WTC11 (cell line): ENCODE measurements at regions not wholly inside any gene's neighbourhood (a gene's known extent, or its start where the extent isn't known, plus 50 kb on each side); places are given as distances from the start of the nearest gene placed in this dataset.

ENCODE experiments used
- ATAC-seq: fragments of 200-7000 bp; cut with Tn5 transposase; 2 replicates; pipeline ENCODE4 v1.10.0; 2021; ENCODE audit warnings: mild to moderate bottlenecking, moderate library complexity
- CTCF ChIA-PET: fragments of 300-600 bp; sonication (Branson Sonifier 250); formaldehyde crosslinking; loops from one replicate; lab custom pipeline; 2021; ENCODE audit warnings: antibody characterized with exemption; lab: Charles Lee
- POLR2A ChIA-PET: fragments of 350-600 bp; sonication (Branson Sonifier 250); formaldehyde crosslinking; loops from one replicate; lab custom pipeline; 2021; ENCODE audit warnings: antibody characterized with exemption; lab: Charles Lee
- DNase-seq: peaks from one replicate; pipeline ENCODE4 v3.0.0; 2021; ENCODE audit warnings: low spot score
- H3K27ac Mint-ChIP-seq: 2 replicates; pipeline ENCODE4 v1.8.0; 2021; ENCODE audit warnings: mixed read lengths
- H3K27me3 Mint-ChIP-seq: 2 replicates; pipeline ENCODE4 v1.8.0; 2021; ENCODE audit warnings: low read depth, mild to moderate bottlenecking, moderate library complexity, mixed read lengths
- H3K36me3 Mint-ChIP-seq: 2 replicates; pipeline ENCODE4 v1.8.0; 2021; ENCODE audit warnings: mixed read lengths
- H3K4me1 Mint-ChIP-seq: 2 replicates; pipeline ENCODE4 v1.8.0; 2022; ENCODE audit warnings: mixed read lengths
- H3K4me3 Mint-ChIP-seq: 2 replicates; pipeline ENCODE4 v1.8.0; 2021; ENCODE audit warnings: mild to moderate bottlenecking, moderate library complexity, mixed read lengths
- H3K9me3 Mint-ChIP-seq: 2 replicates; pipeline ENCODE4 v1.8.0; 2021; ENCODE audit warnings: mixed read lengths
- CREB1 ChIP-seq: sonication (generic); formaldehyde crosslinking; IDR thresholded peaks from 2 replicates; pipeline ENCODE4 v1.8.0; 2023; ENCODE audit warnings: mild to moderate bottlenecking, missing genetic modification reagents
- CREM ChIP-seq: sonication (generic); formaldehyde crosslinking; IDR thresholded peaks from 2 replicates; pipeline ENCODE4 v1.8.1; 2022; ENCODE audit warnings: mild to moderate bottlenecking, missing genetic modification reagents, moderate library complexity
- FOXJ3 ChIP-seq: sonication (generic); formaldehyde crosslinking; IDR thresholded peaks from 2 replicates; pipeline ENCODE4 v1.9.0; 2021; ENCODE audit warnings: missing genetic modification reagents, mild to moderate bottlenecking, borderline replicate concordance
- NR2C2 ChIP-seq: sonication (generic); formaldehyde crosslinking; IDR thresholded peaks from 2 replicates; pipeline ENCODE4 v1.8.0; 2022; ENCODE audit warnings: mild to moderate bottlenecking, missing genetic modification reagents
- RORB ChIP-seq: fragments of 250-450 bp; sonication (Bioruptor Pico); IDR thresholded peaks from 2 replicates; pipeline ENCODE4 v1.9.0; 2021; ENCODE audit warnings: mild to moderate bottlenecking
- SMAD4 ChIP-seq: sonication (generic); formaldehyde crosslinking; IDR thresholded peaks from 2 replicates; pipeline ENCODE4 v1.8.0; 2022; ENCODE audit warnings: mild to moderate bottlenecking, missing genetic modification reagents
- SP1 ChIP-seq: sonication (generic); formaldehyde crosslinking; conservative IDR thresholded peaks from 2 replicates; pipeline ENCODE4 v1.8.1; 2022; ENCODE audit warnings: missing genetic modification reagents
- TP53 ChIP-seq: sonication (generic); formaldehyde crosslinking; IDR thresholded peaks from 2 replicates; pipeline ENCODE4 v1.8.1; 2023; ENCODE audit warnings: mild to moderate bottlenecking, missing genetic modification reagents
- ZBTB21 ChIP-seq: sonication (generic); formaldehyde crosslinking; IDR thresholded peaks from 2 replicates; pipeline ENCODE4 v1.8.1; 2023; ENCODE audit warnings: mild to moderate bottlenecking, missing genetic modification reagents, borderline replicate concordance
- ZNF121 ChIP-seq: sonication (generic); formaldehyde crosslinking; IDR thresholded peaks from 2 replicates; pipeline ENCODE4 v1.8.0; 2023; ENCODE audit warnings: missing genetic modification reagents
- ZNF138 ChIP-seq: sonication (generic); formaldehyde crosslinking; conservative IDR thresholded peaks from 2 replicates; pipeline ENCODE4 v1.8.1; 2022; ENCODE audit warnings: mild to moderate bottlenecking, moderate library complexity, missing genetic modification reagents
- ZNF232 ChIP-seq: sonication (generic); formaldehyde crosslinking; IDR thresholded peaks from 2 replicates; pipeline ENCODE4 v1.8.0; 2022; ENCODE audit warnings: mild to moderate bottlenecking, missing genetic modification reagents
- TF ChIP-seq, protein P1 (sequence below): sonication (generic); formaldehyde crosslinking; conservative IDR thresholded peaks from 2 replicates; pipeline ENCODE4 v1.8.1; 2022; ENCODE audit warnings: mild to moderate bottlenecking, missing genetic modification reagents
- TF ChIP-seq, protein P2 (sequence below): fragments of 250-450 bp; sonication (Bioruptor Pico); IDR thresholded peaks from 2 replicates; pipeline ENCODE4 v2.1.2; 2022; ENCODE audit warnings: mild to moderate bottlenecking, moderate library complexity
- TF ChIP-seq, protein P3 (sequence below): sonication (generic); formaldehyde crosslinking; IDR thresholded peaks from 2 replicates; pipeline ENCODE4 v1.8.1; 2022; ENCODE audit warnings: missing genetic modification reagents, borderline replicate concordance
- TF ChIP-seq, protein P4 (sequence below): fragments of 250-450 bp; sonication (Bioruptor Pico); IDR thresholded peaks from 2 replicates; pipeline ENCODE4 v1.9.0; 2021; ENCODE audit warnings: mild to moderate bottlenecking
- TF ChIP-seq, protein P5 (sequence below): sonication (generic); formaldehyde crosslinking; IDR thresholded peaks from 2 replicates; pipeline ENCODE4 v1.8.1; 2022; ENCODE audit warnings: mild to moderate bottlenecking, missing genetic modification reagents, moderate library complexity, borderline replicate concordance
- TF ChIP-seq, protein P6 (sequence below): sonication (generic); formaldehyde crosslinking; IDR thresholded peaks from 2 replicates; pipeline ENCODE4 v1.8.0; 2023; ENCODE audit warnings: missing genetic modification reagents
- TF ChIP-seq, protein P7 (sequence below): fragments of 250-450 bp; sonication (Bioruptor Pico); IDR thresholded peaks from 2 replicates; pipeline ENCODE4 v1.9.0; 2021; ENCODE audit warnings: mild to moderate bottlenecking

DNA sequence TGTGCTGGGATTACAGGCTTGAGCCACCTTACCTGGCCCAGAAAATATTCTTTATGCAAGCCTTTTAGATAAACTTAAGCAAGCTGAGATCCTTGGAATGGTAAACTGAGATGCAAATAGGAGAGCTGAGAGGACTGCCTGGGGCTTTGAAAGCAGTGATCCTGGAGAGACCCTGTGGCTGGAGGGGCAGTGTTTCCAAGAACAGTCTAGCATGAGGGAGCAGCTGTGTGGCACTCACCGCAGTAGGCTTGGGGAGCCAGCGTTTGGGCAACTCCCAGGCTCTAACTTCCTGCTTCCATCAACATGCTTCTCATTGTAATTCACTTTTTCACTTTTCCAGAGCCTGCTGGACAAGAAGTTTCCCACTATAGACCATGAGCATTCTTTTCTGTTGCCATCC lies 144.1 kb upstream of the CELF4 start:
- Mint-ChIP-seq H3K9me3 (no peaks in the 10 kb centered on the region; the same call in 1 of the 2 replicates), H3K27ac (no peak overlapping the region), H3K27me3 (peaks cover 3% of the 10 kb centered on the region; the same call in 1 of the 2 replicates)
- peak; percentile 65; the same call in 1 of the 2 replicates for ATAC-seq
- TF ChIP-seq, protein P1, sequence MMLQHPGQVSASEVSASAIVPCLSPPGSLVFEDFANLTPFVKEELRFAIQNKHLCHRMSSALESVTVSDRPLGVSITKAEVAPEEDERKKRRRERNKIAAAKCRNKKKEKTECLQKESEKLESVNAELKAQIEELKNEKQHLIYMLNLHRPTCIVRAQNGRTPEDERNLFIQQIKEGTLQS = no peak
- TF ChIP-seq ZNF232 (CRISPR knock-in tag) (no peak), SP1 (CRISPR knock-in tag) (no peak), CREM (CRISPR knock-in tag) (no peak), RORB (CRISPR knock-in tag) (no peak), SMAD4 (CRISPR knock-in tag) (no peak), TP53 (no peak), ZBTB21 (CRISPR knock-in tag) (no peak), ZNF121 (CRISPR knock-in tag) (no peak), NR2C2 (CRISPR knock-in tag) (no peak), FOXJ3 (CRISPR knock-in tag) (no peak), CREB1 (no peak), ZNF138 (CRISPR knock-in tag) (no peak)
- TF ChIP-seq, protein P2, sequence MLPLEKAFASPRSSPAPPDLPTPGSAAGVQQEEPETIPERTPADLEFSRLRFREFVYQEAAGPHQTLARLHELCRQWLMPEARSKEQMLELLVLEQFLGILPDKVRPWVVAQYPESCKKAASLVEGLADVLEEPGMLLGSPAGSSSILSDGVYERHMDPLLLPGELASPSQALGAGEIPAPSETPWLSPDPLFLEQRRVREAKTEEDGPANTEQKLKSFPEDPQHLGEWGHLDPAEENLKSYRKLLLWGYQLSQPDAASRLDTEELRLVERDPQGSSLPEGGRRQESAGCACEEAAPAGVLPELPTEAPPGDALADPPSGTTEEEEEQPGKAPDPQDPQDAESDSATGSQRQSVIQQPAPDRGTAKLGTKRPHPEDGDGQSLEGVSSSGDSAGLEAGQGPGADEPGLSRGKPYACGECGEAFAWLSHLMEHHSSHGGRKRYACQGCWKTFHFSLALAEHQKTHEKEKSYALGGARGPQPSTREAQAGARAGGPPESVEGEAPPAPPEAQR (CRISPR knock-in tag) = no peak
- TF ChIP-seq, protein P3, sequence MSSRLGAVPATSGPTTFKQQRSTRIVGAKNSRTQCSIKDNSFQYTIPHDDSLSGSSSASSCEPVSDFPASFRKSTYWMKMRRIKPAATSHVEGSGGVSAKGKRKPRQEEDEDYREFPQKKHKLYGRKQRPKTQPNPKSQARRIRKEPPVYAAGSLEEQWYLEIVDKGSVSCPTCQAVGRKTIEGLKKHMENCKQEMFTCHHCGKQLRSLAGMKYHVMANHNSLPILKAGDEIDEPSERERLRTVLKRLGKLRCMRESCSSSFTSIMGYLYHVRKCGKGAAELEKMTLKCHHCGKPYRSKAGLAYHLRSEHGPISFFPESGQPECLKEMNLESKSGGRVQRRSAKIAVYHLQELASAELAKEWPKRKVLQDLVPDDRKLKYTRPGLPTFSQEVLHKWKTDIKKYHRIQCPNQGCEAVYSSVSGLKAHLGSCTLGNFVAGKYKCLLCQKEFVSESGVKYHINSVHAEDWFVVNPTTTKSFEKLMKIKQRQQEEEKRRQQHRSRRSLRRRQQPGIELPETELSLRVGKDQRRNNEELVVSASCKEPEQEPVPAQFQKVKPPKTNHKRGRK (CRISPR knock-in tag) = no peak
- TF ChIP-seq, protein P4, sequence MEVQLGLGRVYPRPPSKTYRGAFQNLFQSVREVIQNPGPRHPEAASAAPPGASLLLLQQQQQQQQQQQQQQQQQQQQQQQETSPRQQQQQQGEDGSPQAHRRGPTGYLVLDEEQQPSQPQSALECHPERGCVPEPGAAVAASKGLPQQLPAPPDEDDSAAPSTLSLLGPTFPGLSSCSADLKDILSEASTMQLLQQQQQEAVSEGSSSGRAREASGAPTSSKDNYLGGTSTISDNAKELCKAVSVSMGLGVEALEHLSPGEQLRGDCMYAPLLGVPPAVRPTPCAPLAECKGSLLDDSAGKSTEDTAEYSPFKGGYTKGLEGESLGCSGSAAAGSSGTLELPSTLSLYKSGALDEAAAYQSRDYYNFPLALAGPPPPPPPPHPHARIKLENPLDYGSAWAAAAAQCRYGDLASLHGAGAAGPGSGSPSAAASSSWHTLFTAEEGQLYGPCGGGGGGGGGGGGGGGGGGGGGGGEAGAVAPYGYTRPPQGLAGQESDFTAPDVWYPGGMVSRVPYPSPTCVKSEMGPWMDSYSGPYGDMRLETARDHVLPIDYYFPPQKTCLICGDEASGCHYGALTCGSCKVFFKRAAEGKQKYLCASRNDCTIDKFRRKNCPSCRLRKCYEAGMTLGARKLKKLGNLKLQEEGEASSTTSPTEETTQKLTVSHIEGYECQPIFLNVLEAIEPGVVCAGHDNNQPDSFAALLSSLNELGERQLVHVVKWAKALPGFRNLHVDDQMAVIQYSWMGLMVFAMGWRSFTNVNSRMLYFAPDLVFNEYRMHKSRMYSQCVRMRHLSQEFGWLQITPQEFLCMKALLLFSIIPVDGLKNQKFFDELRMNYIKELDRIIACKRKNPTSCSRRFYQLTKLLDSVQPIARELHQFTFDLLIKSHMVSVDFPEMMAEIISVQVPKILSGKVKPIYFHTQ (CRISPR knock-in tag) = no peak
- TF ChIP-seq, protein P5, sequence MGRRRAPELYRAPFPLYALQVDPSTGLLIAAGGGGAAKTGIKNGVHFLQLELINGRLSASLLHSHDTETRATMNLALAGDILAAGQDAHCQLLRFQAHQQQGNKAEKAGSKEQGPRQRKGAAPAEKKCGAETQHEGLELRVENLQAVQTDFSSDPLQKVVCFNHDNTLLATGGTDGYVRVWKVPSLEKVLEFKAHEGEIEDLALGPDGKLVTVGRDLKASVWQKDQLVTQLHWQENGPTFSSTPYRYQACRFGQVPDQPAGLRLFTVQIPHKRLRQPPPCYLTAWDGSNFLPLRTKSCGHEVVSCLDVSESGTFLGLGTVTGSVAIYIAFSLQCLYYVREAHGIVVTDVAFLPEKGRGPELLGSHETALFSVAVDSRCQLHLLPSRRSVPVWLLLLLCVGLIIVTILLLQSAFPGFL (CRISPR knock-in tag) = no peak
- TF ChIP-seq, protein P6, sequence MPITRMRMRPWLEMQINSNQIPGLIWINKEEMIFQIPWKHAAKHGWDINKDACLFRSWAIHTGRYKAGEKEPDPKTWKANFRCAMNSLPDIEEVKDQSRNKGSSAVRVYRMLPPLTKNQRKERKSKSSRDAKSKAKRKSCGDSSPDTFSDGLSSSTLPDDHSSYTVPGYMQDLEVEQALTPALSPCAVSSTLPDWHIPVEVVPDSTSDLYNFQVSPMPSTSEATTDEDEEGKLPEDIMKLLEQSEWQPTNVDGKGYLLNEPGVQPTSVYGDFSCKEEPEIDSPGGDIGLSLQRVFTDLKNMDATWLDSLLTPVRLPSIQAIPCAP (CRISPR knock-in tag) = no peak
- TF ChIP-seq, protein P7, sequence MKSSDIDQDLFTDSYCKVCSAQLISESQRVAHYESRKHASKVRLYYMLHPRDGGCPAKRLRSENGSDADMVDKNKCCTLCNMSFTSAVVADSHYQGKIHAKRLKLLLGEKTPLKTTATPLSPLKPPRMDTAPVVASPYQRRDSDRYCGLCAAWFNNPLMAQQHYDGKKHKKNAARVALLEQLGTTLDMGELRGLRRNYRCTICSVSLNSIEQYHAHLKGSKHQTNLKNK (CRISPR knock-in tag) = no peak
- TF ChIP-seq, all 79 proteins: peak for 0
- Mint-ChIP-seq H3K36me3 (no peaks in the 10 kb centered on the region), H3K4me1 (peaks cover 9% of the 10 kb centered on the region), H3K4me3 (no peak overlapping the region)
- POLR2A ChIA-PET = no interaction called here
- CTCF ChIA-PET = no interaction called here
- peak; percentile 11 for DNase-seq
